ENCODE measurements at regions not wholly inside any gene's neighbourhood (a gene's known extent, or its start where the extent isn't known, plus 50 kb on each side); places are given as distances from the start of the nearest gene placed in this dataset.

- TF ChIP-seq CTCF (IDR thresholded peaks at IDR 0.05; ENCODE audit: low read depth, low read length, poor library complexity, severe bottlenecking) (no peak), EZH2phosphoT487 (IDR thresholded peaks at IDR 0.05; ENCODE audit: borderline replicate concordance, low read length) (no peak)
Measured at GRCh38 chr2:51790854-51791253, 758.9 kb upstream of the NRXN1 start.

All from DOHH2 (cell line).